ENCODE measurements at regions not wholly inside any gene's neighbourhood (a gene's known extent, or its start where the extent isn't known, plus 50 kb on each side); places are given as distances from the start of the nearest gene placed in this dataset.
A peak's percentile ranks its signal among the peaks of the same experiment; 100 is the strongest.
"Not testable (repeated sequence)": the region's sequence is repeated elsewhere in the genome, so short reads cannot be mapped to it uniquely, and the experiment has no call there.

- no peak for DNase-seq (ENCODE audit: low read depth in 4 of 4, low spot score in 3 of 4)
Measured at GRCh38 chr7:155944901-155945300, 132.6 kb upstream of the SHH start.

- DNase-seq (ENCODE audit: low read depth in 4 of 4, low spot score in 3 of 4) = no peak
Measured at GRCh38 chr7:155943251-155943899, 131.1 kb upstream of the SHH start.

- DNase-seq (ENCODE audit: low read depth in 4 of 4, low spot score in 3 of 4) = no peak
Measured at GRCh38 chr7:155942226-155942950, 130.1 kb upstream of the SHH start.

GRCh38 chr7:155941688-155942087 lies 129.4 kb upstream of the SHH start:
- no peak for DNase-seq (ENCODE audit: low read depth in 4 of 4, low spot score in 3 of 4)

GRCh38 chr7:155939350-155939749 lies 127.1 kb upstream of the SHH start:
- DNase-seq (ENCODE audit: low read depth in 4 of 4, low spot score in 3 of 4) = no peak

GRCh38 chr7:155938129-155938528 lies 125.9 kb upstream of the SHH start:
- DNase-seq (ENCODE audit: low read depth in 4 of 4, low spot score in 3 of 4) = no peak

- DNase-seq (ENCODE audit: low read depth in 4 of 4, low spot score in 3 of 4) = no peak
Measured at GRCh38 chr7:155935726-155936125, 123.5 kb upstream of the SHH start.

- no peak for DNase-seq (ENCODE audit: low read depth in 4 of 4, low spot score in 3 of 4)
Measured at GRCh38 chr7:155935005-155935557, 122.8 kb upstream of the SHH start.

- DNase-seq (ENCODE audit: low read depth in 4 of 4, low spot score in 3 of 4) = not testable (repeated sequence)
Measured at GRCh38 chr7:155932324-155932723, 120.1 kb upstream of the SHH start.

- no peak for DNase-seq (ENCODE audit: low read depth in 4 of 4, low spot score in 3 of 4)
Measured at GRCh38 chr7:155931396-155932085, 119.3 kb upstream of the SHH start.

- DNase-seq (ENCODE audit: low read depth in 4 of 4, low spot score in 3 of 4) = no peak
Measured at GRCh38 chr7:155930527-155930926, 118.3 kb upstream of the SHH start.

GRCh38 chr7:155930061-155930460 lies 117.8 kb upstream of the SHH start:
- no peak for DNase-seq (ENCODE audit: low read depth in 4 of 4, low spot score in 3 of 4)

- no peak for DNase-seq (ENCODE audit: low read depth in 4 of 4, low spot score in 3 of 4)
Measured at GRCh38 chr7:155928583-155928982, 116.3 kb upstream of the SHH start.

- no peak for DNase-seq (ENCODE audit: low read depth in 4 of 4, low spot score in 3 of 4)
Measured at GRCh38 chr7:155927905-155928304, 115.6 kb upstream of the SHH start.

GRCh38 chr7:155925682-155926081 lies 113.4 kb upstream of the SHH start:
- no peak for DNase-seq (ENCODE audit: low read depth in 4 of 4, low spot score in 3 of 4)

GRCh38 chr7:155922067-155922816 lies 110.0 kb upstream of the SHH start:
- DNase-seq (ENCODE audit: low read depth in 4 of 4, low spot score in 3 of 4) = peak in 3 of 4 donors; percentile 27 to 54 (median 30)

GRCh38 chr7:155921804-155922066 lies 109.5 kb upstream of the SHH start:
- DNase-seq (ENCODE audit: low read depth in 4 of 4, low spot score in 3 of 4) = no peak

- no peak for DNase-seq (ENCODE audit: low read depth in 4 of 4, low spot score in 3 of 4)
Measured at GRCh38 chr7:155921086-155921803, 109.0 kb upstream of the SHH start.

- DNase-seq (ENCODE audit: low read depth in 4 of 4, low spot score in 3 of 4) = no peak
Measured at GRCh38 chr7:155920068-155920461, 107.8 kb upstream of the SHH start.

- DNase-seq (ENCODE audit: low read depth in 4 of 4, low spot score in 3 of 4) = no peak
Measured at GRCh38 chr7:155919391-155920067, 107.3 kb upstream of the SHH start.
